IPS-18a (cell line): ENCODE measurements at regions not wholly inside any gene's neighbourhood (a gene's known extent, or its start where the extent isn't known, plus 50 kb on each side); places are given as distances from the start of the nearest gene placed in this dataset.

Experiments
- H3K27ac ChIP-seq: one replicate; pipeline ENCODE4 v1.5.1; 2013; ENCODE audit warnings: low read length
- H3K27me3 ChIP-seq: one replicate; pipeline ENCODE4 v1.6.1; 2013; ENCODE audit warnings: mild to moderate bottlenecking, low read length; ENCODE audit not compliant: control insufficient read depth, insufficient read depth
- H3K36me3 ChIP-seq: one replicate; pipeline ENCODE4 v1.6.1; 2013; ENCODE audit warnings: low read depth, low read length; ENCODE audit not compliant: control insufficient read depth
- H3K4me1 ChIP-seq: one replicate; pipeline ENCODE4 v1.6.1; 2013; ENCODE audit warnings: low read depth, low read length; ENCODE audit not compliant: control insufficient read depth
- H3K4me3 ChIP-seq: one replicate; pipeline ENCODE4 v1.5.1; 2013; ENCODE audit warnings: low read length
- H3K9ac ChIP-seq: one replicate; pipeline ENCODE4 v1.6.1; 2013; ENCODE audit warnings: mild to moderate bottlenecking, low read length, moderate library complexity
- H3K9me3 ChIP-seq: one replicate; pipeline ENCODE4 v1.6.1; 2013; ENCODE audit warnings: low read depth, low read length; ENCODE audit not compliant: control insufficient read depth

GRCh38 chr1:218073062-218073461 lies 212.0 kb upstream of the RRP15 start:
- H3K36me3 ChIP-seq = no peaks in the 10 kb centered on the region
- H3K27me3 ChIP-seq = no peaks in the 10 kb centered on the region
- no peaks in the 10 kb centered on the region for H3K4me1 ChIP-seq
- H3K27ac ChIP-seq = no peak overlapping the region
- no peak overlapping the region for H3K9ac ChIP-seq
- no peak overlapping the region for H3K4me3 ChIP-seq
- H3K9me3 ChIP-seq = no peaks in the 10 kb centered on the region

DNA sequence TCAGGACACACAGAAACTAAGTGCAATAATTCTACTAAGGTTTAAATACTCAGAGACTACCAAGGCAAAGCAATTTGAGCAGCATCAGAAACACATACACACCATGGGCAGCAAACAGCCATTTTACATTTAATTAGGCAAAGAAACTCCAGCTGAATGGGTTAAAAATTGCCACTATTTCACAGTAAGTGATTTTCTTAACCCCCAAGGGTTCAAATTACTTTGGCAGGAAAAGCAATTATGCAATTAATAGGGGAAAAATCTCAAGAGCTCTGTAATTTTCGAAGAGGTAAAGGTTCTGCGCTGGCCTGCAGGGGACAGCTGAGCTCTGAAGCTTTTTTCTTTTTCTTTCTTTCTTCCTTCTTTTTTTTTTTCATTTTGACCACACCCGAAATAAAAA lies 206.2 kb upstream of the RRP15 start:
- Histone ChIP-seq H3K27me3 (no peaks in the 10 kb centered on the region), H3K36me3 (no peaks in the 10 kb centered on the region), H3K9me3 (no peaks in the 10 kb centered on the region), H3K9ac (no peak overlapping the region), H3K27ac (no peak overlapping the region), H3K4me3 (no peak overlapping the region), H3K4me1 (peaks cover 9% of the 10 kb centered on the region)

GRCh38 chr1:218079347-218079746 lies 205.7 kb upstream of the RRP15 start:
- no peak overlapping the region for H3K9ac ChIP-seq
- H3K27me3 ChIP-seq = no peaks in the 10 kb centered on the region
- H3K4me1 ChIP-seq = peaks cover 9% of the 10 kb centered on the region
- H3K9me3 ChIP-seq = no peaks in the 10 kb centered on the region
- H3K36me3 ChIP-seq = no peaks in the 10 kb centered on the region
- H3K4me3 ChIP-seq = no peak overlapping the region
- H3K27ac ChIP-seq = no peak overlapping the region

DNA sequence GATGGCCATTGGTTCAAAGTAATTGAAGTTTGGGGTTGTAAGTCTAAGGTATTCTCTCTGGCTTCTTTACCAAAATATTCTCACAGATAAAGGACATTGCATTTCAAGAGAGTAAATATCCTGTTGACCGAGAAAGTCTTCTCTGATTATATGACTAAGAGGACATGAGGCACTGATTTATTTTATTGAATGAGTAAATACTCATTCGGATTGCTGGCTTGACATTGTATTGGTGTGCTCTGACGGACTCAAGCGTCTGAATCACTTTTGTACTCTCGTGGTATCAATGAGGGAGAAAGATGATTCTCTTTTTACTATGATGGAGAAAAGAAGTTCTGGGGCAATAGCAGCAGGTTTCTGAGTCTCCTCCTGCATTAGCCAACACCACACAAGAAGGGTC lies 205.3 kb upstream of the RRP15 start:
- Histone ChIP-seq H3K9me3 (no peaks in the 10 kb centered on the region), H3K36me3 (no peaks in the 10 kb centered on the region), H3K4me1 (peaks cover 9% of the 10 kb centered on the region), H3K27me3 (no peaks in the 10 kb centered on the region), H3K9ac (no peak overlapping the region), H3K27ac (no peak overlapping the region), H3K4me3 (no peak overlapping the region)

DNA sequence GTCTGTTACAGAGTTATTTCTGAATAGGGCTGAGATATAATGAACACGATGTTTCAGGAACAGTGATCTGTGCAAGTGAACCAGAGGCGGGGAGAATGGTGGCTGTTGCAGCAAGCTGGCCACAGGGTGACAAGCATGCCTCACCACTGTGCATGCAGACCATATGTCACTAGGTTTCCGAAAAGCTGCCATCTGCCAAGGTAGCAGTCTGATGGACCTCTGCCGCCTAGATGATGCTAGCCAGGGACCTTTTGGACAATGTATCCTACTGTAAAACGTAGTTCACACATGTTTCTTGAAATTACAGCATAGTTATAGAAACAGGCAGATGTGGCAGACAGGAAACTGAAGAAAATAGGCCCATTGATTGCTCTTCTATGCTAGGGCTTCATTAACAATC lies 204.2 kb upstream of the RRP15 start:
- no peak overlapping the region for H3K9ac ChIP-seq

GRCh38 chr1:218081358-218081757 lies 203.7 kb upstream of the RRP15 start:
- no peak overlapping the region for H3K9ac ChIP-seq
- H3K4me3 ChIP-seq = no peak overlapping the region
- H3K27me3 ChIP-seq = no peaks in the 10 kb centered on the region
- no peak overlapping the region for H3K27ac ChIP-seq
- H3K36me3 ChIP-seq = no peaks in the 10 kb centered on the region
- peaks cover 9% of the 10 kb centered on the region for H3K4me1 ChIP-seq
- H3K9me3 ChIP-seq = no peaks in the 10 kb centered on the region

More for the DNA sequence above, 204.2 kb upstream of the RRP15 start:
- Histone ChIP-seq H3K4me1 (peaks cover 9% of the 10 kb centered on the region), H3K9me3 (no peaks in the 10 kb centered on the region), H3K27ac (no peak overlapping the region), H3K36me3 (no peaks in the 10 kb centered on the region), H3K4me3 (no peak overlapping the region), H3K27me3 (no peaks in the 10 kb centered on the region)

GRCh38 chr1:218090459-218090858 lies 194.6 kb upstream of the RRP15 start:
- Histone ChIP-seq H3K4me3 (no peak overlapping the region), H3K27me3 (no peaks in the 10 kb centered on the region), H3K4me1 (peaks cover 3% of the 10 kb centered on the region), H3K27ac (no peak overlapping the region), H3K9me3 (no peaks in the 10 kb centered on the region), H3K9ac (no peak overlapping the region), H3K36me3 (no peaks in the 10 kb centered on the region)

DNA sequence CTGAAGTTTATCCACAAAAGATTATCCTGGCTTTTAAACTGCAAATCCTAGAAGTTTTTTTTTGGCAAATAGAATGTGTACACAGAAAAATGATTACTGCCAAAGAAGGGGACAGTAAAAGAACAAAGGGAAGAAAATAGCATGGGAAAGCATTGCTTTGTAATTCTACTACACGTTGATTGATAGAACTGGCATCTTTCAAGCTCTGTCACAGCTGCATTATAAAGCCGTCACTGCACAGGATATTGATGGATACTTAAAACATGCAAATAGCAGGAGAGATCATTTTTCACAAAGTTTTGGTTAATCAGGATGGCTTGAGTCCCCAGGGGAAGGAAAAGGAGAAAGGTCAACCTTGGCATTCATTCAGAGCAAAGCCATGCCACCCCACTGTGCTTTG lies 183.7 kb upstream of the RRP15 start:
- no peak overlapping the region for H3K9ac ChIP-seq
- H3K4me3 ChIP-seq = no peak overlapping the region
- no peak overlapping the region for H3K27ac ChIP-seq
- no peaks in the 10 kb centered on the region for H3K27me3 ChIP-seq
- H3K36me3 ChIP-seq = no peaks in the 10 kb centered on the region
- peaks cover 7% of the 10 kb centered on the region for H3K4me1 ChIP-seq
- no peaks in the 10 kb centered on the region for H3K9me3 ChIP-seq

DNA sequence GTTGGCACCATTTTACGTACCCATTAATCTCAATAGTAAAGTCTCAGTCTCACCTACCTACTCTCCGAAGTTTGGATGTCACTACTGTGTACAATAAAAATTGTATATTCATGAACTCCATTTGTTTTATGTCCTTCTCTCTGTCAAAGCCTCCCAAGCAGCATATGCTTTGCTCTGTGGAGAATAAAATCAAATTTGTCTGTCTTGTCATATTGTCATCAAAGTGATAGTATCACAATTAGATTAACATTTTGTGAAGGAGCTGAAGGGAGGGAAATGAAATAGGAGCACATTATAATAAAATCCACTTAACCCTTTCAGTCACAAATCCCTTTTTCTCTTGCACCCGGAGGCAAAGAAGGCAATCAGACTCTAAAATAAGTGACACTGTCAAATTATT lies 177.1 kb upstream of the RRP15 start:
- Histone ChIP-seq H3K36me3 (no peaks in the 10 kb centered on the region), H3K27me3 (no peaks in the 10 kb centered on the region), H3K9ac (no peak overlapping the region), H3K4me1 (peaks cover 10% of the 10 kb centered on the region), H3K4me3 (no peak overlapping the region), H3K27ac (no peak overlapping the region), H3K9me3 (no peaks in the 10 kb centered on the region)

DNA sequence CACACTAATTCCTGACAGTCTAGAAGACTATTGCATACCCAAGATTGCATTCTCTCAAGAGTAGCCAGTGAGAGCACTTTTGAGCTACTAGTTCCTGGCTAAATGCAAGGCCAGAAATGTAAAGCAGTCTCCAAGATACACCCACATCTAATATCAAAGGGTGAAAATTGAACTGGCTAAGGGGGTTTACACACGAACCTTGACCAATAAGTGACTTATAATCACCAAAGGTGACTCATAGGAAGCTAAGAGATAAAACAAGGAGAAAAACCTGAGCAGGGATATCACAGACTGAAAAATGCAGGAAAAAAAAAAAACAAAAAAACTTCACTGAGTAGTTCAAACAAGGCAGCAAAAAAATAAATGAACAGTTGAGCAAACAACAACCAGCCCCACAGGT lies 172.2 kb upstream of the RRP15 start:
- Histone ChIP-seq H3K27ac (no peak overlapping the region), H3K9me3 (no peaks in the 10 kb centered on the region), H3K9ac (no peak overlapping the region), H3K4me3 (no peak overlapping the region), H3K36me3 (no peaks in the 10 kb centered on the region), H3K27me3 (no peaks in the 10 kb centered on the region), H3K4me1 (peaks cover 10% of the 10 kb centered on the region)

DNA sequence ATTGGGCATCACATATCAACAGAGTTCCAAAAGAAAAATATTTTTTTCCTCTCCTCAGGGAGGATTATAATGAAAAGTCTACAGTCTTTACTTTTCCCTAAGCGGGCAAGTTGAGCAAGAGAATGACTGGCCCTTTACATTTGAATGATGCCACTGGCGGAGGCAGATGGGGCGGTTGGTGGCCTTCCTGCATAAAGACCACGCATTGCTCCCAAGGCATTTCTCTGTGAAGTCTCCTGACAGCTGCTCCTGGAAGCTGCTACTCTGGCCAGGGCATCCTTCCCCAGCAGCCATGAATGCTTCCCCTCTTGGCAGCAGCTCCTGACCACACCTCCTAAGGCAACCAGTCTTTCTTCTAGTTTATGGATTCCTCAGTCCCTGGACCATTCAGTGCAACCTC lies 161.1 kb upstream of the RRP15 start:
- H3K4me1 ChIP-seq = no peaks in the 10 kb centered on the region
- H3K27ac ChIP-seq = no peak overlapping the region
- H3K9ac ChIP-seq = no peak overlapping the region
- no peak overlapping the region for H3K4me3 ChIP-seq
- no peaks in the 10 kb centered on the region for H3K36me3 ChIP-seq
- H3K27me3 ChIP-seq = no peaks in the 10 kb centered on the region
- H3K9me3 ChIP-seq = no peaks in the 10 kb centered on the region

- no peak overlapping the region for H3K27ac ChIP-seq
- no peaks in the 10 kb centered on the region for H3K27me3 ChIP-seq
- H3K4me1 ChIP-seq = no peaks in the 10 kb centered on the region
- no peak overlapping the region for H3K4me3 ChIP-seq
- H3K9me3 ChIP-seq = no peaks in the 10 kb centered on the region
- H3K9ac ChIP-seq = no peak overlapping the region
- no peaks in the 10 kb centered on the region for H3K36me3 ChIP-seq
Observed at GRCh38 chr1:218135371-218135770, 149.7 kb upstream of the RRP15 start.
